ENCODE measurements at regions not wholly inside any gene's neighbourhood (a gene's known extent, or its start where the extent isn't known, plus 50 kb on each side); places are given as distances from the start of the nearest gene placed in this dataset.
A peak's percentile ranks its signal among the peaks of the same experiment; 100 is the strongest.

DNA sequence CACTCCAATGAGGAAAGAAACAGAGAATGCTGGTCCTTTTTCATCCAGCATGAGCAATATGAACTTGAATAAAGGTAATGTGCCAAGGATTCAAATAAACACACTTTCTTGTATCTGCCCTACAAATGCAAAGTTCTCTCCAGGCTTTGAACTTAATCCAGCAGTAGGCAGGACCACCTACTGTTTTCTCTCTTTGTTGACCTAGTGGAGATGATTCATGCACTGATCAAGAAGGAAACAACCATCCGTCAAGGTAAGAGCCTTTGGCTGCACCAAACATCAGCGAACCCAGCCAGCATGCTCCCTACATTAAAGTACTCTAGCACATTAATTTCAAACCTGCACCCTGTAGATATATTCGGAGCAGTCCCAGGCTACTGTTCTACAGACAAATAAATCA lies 489.3 kb downstream of the GALC start:
- no peak for DNase-seq

DNA sequence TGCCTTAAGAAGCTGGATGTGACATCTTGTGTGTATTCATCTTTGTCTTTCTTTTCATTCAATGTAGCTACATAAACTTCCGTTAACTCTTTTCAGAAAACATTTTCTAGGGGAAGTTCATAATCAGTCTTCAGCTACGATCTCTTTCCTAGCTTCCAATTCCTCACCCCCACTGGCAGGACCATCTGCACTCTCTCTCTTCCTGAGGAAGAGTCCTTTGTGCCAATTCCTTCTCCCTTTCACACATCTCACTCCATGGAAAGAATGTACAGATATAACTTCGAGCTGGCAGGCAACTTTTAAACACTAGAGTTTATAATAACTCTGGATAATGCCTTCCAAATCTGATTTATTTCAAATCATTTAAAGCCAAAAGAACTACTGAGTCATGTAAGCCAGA lies 495.7 kb downstream of the GALC start:
- DNase-seq = no peak

DNA sequence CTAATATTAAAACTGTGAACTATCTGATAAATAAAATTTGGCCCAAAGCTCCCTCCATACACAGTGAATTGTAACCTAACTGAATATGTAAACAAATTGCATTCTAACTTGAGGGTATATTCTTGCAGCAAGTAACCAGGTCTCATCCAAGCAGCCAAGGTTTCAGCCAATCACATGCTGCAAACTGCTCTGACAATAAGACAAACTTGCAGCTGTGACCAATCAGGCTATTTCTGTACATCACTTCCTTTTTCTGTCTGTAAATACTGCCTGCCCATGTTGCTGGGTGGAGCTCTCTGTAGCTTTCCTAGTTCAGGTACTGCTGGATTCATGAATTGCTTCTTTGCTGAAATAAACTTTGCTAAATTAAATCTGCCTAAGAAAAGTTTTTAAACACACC lies 499.0 kb downstream of the GALC start:
- no peak for DNase-seq

GRCh38 chr14:87492561-87492960 lies 500.4 kb downstream of the GALC start:
- DNase-seq = no peak

DNA sequence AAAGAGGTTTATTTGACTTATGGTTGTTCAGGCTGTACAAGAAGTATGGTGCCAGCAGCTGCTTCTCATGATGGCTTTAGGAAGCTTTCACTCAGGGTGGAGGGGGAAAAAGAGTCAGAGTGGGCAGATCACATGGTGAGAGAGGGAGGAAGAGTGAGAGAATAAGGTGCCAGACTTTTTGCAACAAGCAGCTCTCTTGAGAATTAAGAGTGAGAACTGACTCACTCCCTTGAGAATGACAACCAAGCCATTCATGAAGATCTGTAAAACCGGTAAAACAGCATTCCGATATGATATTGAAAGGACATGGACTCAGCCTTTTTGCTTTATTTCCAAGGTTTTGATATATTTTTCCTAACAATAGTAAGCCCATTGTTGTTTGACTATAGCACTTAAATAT lies 501.2 kb downstream of the GALC start:
- DNase-seq = no peak

DNA sequence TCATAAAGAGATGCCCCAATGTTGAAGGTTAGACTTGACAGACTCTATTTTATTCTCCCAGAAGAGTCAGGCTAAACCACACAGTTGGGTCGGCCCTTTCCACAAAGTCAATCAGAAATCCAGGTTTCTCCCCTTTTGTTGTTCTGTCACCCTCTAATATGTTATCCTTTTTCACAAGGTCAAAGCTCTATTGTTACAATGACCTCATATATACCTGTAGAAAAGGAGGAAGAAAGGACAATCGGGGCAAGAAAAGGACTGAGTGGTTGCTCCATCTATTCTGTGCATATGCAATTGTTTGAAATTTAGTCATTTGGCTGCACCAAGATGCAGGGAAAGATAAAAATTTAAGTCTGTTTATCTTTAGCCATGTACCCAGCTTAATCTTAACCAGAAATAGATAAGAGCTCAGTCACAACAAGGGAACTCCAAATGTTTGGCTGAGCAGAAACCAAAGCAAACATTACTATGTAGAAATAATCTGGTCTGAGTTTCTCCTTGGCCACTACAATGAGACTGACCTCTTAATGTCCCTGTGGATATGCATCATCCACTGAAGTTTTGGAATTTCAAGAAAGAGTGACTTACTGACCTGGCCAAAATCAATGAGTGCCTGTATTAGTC lies 503.7 kb downstream of the GALC start:
- no peak for DNase-seq

- no peak for DNase-seq
These were observed 509.4 kb downstream of the GALC start for GRCh38 chr14:87483271-87484260.

DNA sequence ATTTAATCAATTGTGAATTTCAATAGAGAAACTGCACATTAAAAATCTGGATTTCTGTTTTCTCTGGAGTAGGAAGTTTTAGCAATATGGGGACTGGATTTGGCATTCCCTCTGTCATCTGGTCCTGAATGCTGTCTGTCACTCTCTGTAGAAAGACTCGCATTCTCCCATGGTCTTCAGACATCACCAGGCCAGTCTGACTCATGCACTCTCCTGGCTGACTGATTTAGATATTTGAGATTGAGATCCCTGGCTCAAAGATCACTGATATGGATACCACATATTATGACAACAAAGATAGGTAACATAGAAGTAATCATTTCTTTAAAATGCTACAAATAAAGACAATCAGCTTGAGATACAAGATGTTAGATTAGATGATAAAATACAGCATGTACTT lies 524.5 kb downstream of the GALC start:
- no peak for DNase-seq

GRCh38 chr14:87467578-87467977 lies 525.4 kb downstream of the GALC start:
- no peak for DNase-seq

GRCh38 chr14:87465770-87466169 lies 527.2 kb downstream of the GALC start:
- DNase-seq = no peak

DNA sequence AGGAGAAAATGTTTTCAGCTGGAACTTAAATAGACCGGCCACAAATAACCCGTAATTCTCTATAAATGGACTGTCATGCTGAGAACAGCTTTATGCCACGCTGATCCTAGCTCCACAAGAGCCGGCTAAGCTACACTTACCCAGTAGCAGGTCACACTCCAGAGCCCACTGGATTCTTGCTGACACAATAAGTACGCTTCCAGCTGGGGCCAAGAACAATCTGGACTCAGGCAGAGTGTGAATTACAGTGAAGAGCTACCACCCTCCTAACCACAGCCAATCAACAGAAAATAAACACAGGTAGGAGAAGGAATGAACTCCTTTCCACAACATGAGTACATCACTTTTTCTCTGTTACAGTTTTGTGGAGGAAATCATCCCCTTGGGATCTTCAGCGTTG lies 531.3 kb downstream of the GALC start:
- DNase-seq = peak; percentile 31

- no peak for DNase-seq
These were observed 535.3 kb downstream of the GALC start for GRCh38 chr14:87457720-87458119.

DNA sequence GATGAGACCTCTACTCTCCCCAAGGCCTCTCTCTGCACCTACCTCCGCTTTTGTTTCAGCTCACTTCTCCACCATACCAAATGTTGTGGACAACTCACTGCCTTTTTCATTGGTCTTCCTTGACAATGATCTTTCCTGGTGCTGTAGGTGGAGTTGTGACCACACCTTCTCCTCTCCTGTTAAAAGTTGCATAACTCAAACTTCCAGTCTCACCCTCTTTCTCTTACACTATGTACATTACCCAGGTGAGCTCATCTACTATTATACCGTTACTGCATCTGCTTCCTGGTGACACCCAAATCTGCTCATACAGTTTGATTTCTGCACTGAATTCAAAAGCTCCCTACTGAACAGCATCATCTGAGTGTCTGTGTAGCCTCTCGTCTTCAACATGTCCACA lies 542.8 kb downstream of the GALC start:
- no peak for DNase-seq

DNA sequence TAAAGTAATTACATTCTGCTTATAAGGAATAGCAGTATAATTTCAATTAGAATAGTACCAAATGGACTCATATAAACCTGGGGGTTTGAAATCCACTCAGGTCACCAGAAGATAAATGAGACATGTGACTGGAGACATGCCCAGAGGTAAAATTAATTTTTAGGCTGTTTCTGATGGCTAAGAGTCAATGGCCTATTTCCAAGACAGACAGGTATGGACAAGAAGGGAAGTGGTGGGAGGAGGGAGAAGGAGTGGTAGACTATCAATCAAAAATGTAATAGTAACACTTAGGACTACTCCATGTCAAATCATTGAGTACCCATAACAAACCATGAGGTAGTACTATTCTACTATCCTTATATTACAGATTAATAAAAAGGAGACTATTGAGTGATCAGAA lies 544.0 kb downstream of the GALC start:
- DNase-seq = no peak

DNA sequence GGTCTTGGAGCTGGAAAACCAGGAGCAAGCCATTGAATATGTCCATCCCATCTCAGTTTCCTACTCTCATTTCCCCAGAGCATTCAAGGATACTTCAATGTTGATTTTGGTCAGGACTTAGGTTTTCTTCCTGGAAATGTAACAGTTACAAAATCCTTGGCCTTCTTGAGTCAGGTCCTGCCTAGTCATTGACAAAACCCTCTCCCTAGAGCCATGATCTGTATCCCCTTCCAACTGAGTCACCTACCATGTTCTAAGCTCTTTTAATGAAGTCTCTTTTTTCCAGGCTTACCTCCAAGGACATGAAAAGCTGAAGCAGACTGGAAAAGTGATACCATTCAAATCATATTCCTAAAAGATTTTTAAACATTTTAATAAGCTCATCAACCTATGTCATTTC lies 549.2 kb downstream of the GALC start:
- DNase-seq = no peak

DNA sequence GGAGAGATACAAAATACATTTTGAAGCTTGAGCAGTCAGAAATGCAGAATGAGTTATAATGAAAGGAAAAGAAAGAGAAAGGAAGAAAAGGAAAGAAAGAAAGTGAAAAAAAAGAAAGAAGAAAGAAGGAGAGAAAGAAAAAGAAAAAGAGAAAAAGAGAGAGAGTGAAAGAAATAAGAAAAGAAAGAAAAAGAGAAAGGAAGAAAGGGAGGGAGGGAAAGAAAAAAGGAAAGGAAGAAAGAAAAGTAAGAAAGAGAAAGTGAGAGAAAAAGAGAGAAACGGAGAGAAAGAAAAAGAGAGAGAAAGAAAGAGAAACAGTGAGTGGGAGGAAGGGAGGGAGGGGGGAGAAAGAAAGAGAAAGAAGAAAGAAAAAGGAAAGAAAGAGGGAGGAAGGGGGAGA lies 549.9 kb downstream of the GALC start:
- no peak for DNase-seq

DNA sequence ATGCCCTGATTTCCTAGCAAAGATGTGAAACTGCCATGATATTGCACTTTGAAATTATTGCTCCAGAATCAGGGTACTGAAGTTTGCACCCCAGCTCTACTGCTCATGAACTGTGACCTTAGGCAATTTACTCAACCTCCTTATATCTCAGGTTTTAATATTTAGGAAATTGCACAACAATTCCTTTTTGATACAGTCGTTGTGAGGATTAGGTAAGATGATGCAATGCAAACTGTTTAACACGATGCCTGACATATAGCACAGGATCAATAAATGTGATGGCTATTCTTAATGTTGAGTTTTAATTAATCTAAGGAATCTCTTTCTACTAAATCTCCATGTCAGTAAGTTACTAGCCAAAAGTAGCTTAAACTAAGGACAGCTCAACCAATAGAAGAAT lies 555.8 kb downstream of the GALC start:
- DNase-seq = no peak

- no peak for DNase-seq
These were observed 558.3 kb downstream of the GALC start for GRCh38 chr14:87434680-87435079.

DNA sequence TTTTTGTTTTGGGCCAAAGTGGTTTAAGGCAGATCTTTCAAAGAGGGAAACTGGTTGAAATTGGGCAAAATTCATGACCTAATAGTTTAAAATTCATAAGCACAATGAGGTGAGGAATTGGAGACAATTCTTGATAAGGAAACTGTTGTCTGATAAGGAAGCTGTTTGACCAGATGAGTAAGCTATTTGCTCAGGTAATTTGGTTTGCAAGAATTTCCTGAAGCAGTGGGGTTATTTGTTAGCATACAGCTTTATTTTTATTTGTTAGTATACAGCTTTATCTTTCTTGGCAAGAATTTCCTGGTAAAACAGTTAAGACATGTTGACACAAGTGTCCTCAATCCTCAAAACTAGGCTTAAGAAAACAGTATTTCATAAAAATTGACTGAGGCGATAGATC lies 559.0 kb downstream of the GALC start:
- no peak for DNase-seq

GRCh38 chr14:87432698-87433097 lies 560.3 kb downstream of the GALC start:
- DNase-seq = no peak

- no peak for DNase-seq
These were observed 562.2 kb downstream of the GALC start for GRCh38 chr14:87430810-87431209.

DNA sequence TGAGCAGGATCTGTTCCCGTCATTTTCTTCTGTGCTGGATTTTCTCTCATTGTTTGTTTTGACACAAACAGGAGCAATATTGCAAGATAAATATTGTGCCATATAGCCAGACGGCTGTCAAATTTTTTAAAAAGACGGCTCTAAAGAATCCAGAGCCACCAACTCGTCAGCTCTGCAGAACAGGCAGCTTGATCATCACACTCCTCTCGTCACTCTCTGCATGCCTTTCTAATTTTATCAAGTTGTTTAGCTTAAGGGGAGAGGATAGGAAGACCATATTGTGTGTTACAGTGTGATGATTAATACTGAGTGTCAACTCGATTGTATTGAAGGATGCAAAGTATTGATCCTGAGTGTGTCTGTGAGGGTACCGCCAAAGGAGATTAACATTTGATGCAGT lies 562.8 kb downstream of the GALC start:
- no peak for DNase-seq

DNA sequence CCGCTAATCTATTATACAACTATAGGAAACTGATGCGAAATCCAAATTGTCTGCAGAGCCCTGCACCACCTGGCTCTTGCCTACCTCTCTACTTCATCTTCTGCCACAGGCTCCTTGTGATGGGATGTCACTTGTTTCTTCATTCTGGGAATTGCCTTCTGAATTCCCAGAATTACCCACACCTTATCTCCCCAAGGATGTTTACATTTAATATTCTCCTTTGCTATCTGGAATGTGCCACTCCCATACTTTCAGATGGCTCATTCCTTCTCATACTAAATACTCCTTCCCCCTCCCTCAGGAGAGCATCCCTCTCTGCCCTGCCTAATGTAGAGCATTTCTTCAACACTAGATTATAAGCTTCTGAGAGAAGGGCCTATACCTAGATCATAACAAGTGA lies 573.1 kb downstream of the GALC start:
- DNase-seq = no peak

GRCh38 chr14:87411370-87411769 lies 581.6 kb downstream of the GALC start:
- no peak for DNase-seq

DNA sequence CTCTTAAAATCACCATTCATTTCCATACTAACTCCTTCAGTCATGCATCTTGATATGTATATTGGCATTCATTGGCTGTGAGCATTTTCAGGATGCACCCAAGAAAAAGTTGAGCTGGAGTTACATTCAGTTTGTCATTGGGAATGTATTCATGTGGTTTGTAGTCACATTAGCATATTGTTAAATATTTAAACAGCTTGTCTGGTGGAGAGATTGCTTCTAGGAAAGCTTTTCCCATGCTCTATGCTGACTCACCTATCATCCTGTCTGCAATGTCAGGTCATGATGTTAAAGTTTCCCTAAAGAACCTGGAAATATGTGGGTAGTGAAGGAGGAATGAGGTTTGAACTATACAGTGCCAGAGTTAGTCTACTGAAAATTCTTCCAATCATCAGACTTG lies 583.6 kb downstream of the GALC start:
- no peak for DNase-seq
